ENCODE measurements at regions not wholly inside any gene's neighbourhood (a gene's known extent, or its start where the extent isn't known, plus 50 kb on each side); places are given as distances from the start of the nearest gene placed in this dataset.

DNA sequence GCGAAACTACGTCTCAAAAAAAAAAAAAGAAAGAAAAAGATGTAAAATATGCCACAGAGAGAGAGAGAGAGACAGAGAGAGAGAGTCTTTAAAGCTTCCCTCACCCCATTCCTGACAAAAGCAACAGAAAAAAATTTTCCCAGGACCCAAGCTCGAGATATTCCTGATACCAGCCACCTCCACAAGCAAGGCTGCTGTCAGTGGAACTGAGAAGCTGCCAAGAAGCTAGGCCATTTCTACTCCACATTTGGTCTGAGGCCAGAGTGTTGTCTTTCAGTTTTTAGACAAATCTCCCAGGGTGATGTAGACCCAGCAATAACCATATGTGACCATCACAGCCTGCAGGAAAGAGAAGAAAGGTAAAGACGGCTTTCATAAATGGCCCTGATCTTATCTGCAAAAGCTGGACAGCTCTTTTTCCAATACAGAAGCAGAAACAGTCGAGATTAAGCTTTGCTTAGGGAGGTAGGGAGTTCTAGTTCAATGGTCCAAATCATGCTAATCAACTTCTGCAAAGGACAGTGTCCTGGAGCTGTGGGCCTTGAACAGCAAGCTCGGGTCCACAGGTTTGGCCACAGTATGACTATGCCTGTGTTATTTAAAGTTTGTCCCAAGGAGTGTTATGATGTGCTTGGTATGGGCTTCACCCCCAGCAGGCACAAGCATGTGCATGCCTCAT is 130.3 kb upstream of the NUDT4 start:
- TF ChIP-seq, protein P1, sequence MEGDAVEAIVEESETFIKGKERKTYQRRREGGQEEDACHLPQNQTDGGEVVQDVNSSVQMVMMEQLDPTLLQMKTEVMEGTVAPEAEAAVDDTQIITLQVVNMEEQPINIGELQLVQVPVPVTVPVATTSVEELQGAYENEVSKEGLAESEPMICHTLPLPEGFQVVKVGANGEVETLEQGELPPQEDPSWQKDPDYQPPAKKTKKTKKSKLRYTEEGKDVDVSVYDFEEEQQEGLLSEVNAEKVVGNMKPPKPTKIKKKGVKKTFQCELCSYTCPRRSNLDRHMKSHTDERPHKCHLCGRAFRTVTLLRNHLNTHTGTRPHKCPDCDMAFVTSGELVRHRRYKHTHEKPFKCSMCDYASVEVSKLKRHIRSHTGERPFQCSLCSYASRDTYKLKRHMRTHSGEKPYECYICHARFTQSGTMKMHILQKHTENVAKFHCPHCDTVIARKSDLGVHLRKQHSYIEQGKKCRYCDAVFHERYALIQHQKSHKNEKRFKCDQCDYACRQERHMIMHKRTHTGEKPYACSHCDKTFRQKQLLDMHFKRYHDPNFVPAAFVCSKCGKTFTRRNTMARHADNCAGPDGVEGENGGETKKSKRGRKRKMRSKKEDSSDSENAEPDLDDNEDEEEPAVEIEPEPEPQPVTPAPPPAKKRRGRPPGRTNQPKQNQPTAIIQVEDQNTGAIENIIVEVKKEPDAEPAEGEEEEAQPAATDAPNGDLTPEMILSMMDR (conservative IDR thresholded peaks at IDR 0.05): no peak
- no peak for TF ChIP-seq EZH2 (IDR thresholded peaks at IDR 0.05; ENCODE audit: low read depth)
